K562 (cell line): ENCODE measurements at regions not wholly inside any gene's neighbourhood (a gene's known extent, or its start where the extent isn't known, plus 50 kb on each side); places are given as distances from the start of the nearest gene placed in this dataset.

ENCODE experiments used
- ATAC-seq: fragments of 200-7000 bp; cut with Tn5 transposase; 3 replicates; pipeline ENCODE4 v1.9.1; 2020; ENCODE audit warnings: moderate library complexity
- BruUV-seq: library from RNA; stranded (reverse); fragments of 400-500 nt; replicated peaks from 2 replicates; lab custom pipeline; 2021; lab: Mats Ljungman, UMichigan
- CTCF ChIA-PET: fragments of 300-600 bp; formaldehyde crosslinking; extraction: SDS; loops from one replicate; lab custom pipeline; 2021; ENCODE audit warnings: low intra/inter-chr PET ratio; lab: Yijun Ruan, JAX
- POLR2A ChIA-PET: fragments of 300-600, 350-650 bp; sonication (Branson Sonifier 250); formaldehyde crosslinking; extraction: SDS; loops from one replicate; lab custom pipeline; 2021; ENCODE audit warnings: antibody characterized with exemption, inconsistent platforms; lab: Yijun Ruan, JAX
- DNase-seq, 4 experiments: peaks; one replicate each; pipeline versions ENCODE4 v3.0.0 to v3.0.0-alpha.2; 2011 to 2018; ENCODE audit warnings: low spot score in 3 of 4, mixed read lengths in 3 of 4; ENCODE audit errors: extremely low read depth in 1 of 4
- FAIRE-seq: peaks from 2 replicates; lab custom pipeline; 2011; peaks lifted over from hg19 to GRCh38; lab: Jason Lieb, UNC
- H2AFZ ChIP-seq: 2 replicates; pipeline ENCODE4 v1.6.0; 2011; ENCODE audit warnings: low read depth, low read length, control low read depth, inconsistent platforms
- H3K27ac ChIP-seq: fragments of 200-600 bp; 3 replicates; pipeline ENCODE4 v1.8.0; 2011; ENCODE audit warnings: low read depth, mild to moderate bottlenecking, control low read depth, inconsistent platforms, low read length, moderate library complexity, mixed read lengths; ENCODE audit errors: extremely low read depth
- H3K27me3 ChIP-seq, 2 experiments: fragments of 300-600 bp in 1 of 2; 2 replicates in 1 of 2; 3 replicates in 1 of 2; pipeline versions ENCODE4 v1.6.0 to v1.8.0; 2011; ENCODE audit warnings: inconsistent platforms in 2 of 2, low read length in 2 of 2, mild to moderate bottlenecking in 1 of 2, mixed read lengths in 1 of 2, moderate library complexity in 1 of 2; ENCODE audit not compliant: control insufficient read depth in 2 of 2, insufficient read depth in 2 of 2
- H3K36me3 ChIP-seq: fragments of 300-600 bp; 3 replicates; pipeline ENCODE4 v1.8.0; 2011; ENCODE audit warnings: mild to moderate bottlenecking, low read length, inconsistent platforms; ENCODE audit not compliant: control insufficient read depth, insufficient read depth
- H3K4me1 ChIP-seq, 2 experiments: fragments of 200-600 bp in 1 of 2; replicated peaks in 1 of 2; 2 replicates in 1 of 2; 3 replicates in 1 of 2; pipeline versions ENCODE4 v1.5.1 to v1.8.0; 2011; ENCODE audit warnings: inconsistent platforms in 2 of 2, low read length in 2 of 2, mild to moderate bottlenecking in 1 of 2, mixed read lengths in 1 of 2, moderate library complexity in 1 of 2; ENCODE audit not compliant: control insufficient read depth in 2 of 2, insufficient read depth in 2 of 2
- H3K4me2 ChIP-seq: 2 replicates; pipeline ENCODE4 v1.6.1; 2011; ENCODE audit warnings: low read length, control low read depth, inconsistent platforms, mixed read lengths; ENCODE audit not compliant: insufficient read depth
- H3K4me3 ChIP-seq: fragments of 200-600 bp; sonication (generic), shearing (Covaris generic); 2 replicates; pipeline ENCODE4 v1.5.1; 2016; ENCODE audit warnings: control low read depth, inconsistent platforms
- H3K79me2 ChIP-seq: fragments of 200-600 bp; 3 replicates; pipeline ENCODE4 v1.8.0; 2011; ENCODE audit warnings: low read length, inconsistent platforms; ENCODE audit not compliant: control insufficient read depth, insufficient read depth
- H3K9ac ChIP-seq, 2 experiments: 2 replicates each; pipeline versions ENCODE4 v1.6.0 to v1.6.1; 2011; ENCODE audit warnings: low read depth in 2 of 2, low read length in 2 of 2, control low read depth in 1 of 2, inconsistent platforms in 1 of 2, mild to moderate bottlenecking in 1 of 2, mixed read lengths in 1 of 2; ENCODE audit not compliant: insufficient read depth in 1 of 2
- H3K9me1 ChIP-seq: one replicate; pipeline ENCODE4 v1.6.0; 2011; ENCODE audit warnings: inconsistent platforms, mild to moderate bottlenecking, low read length, moderate library complexity; ENCODE audit not compliant: control insufficient read depth, insufficient read depth
- H3K9me3 ChIP-seq: replicated peaks from 2 replicates; pipeline ENCODE4 v1.5.1; 2011; ENCODE audit warnings: low read depth, low read length, inconsistent platforms; ENCODE audit not compliant: control insufficient read depth, insufficient read depth
- H4K20me1 ChIP-seq: replicated peaks from 2 replicates; pipeline ENCODE4 v1.6.1; 2011; ENCODE audit warnings: low read length, inconsistent platforms, mixed read lengths; ENCODE audit not compliant: control insufficient read depth, insufficient read depth
- BCOR ChIP-seq: fragments of 450-650 bp; IDR thresholded peaks from 2 replicates; pipeline ENCODE4 v1.6.1; 2016
- DIDO1 ChIP-seq: fragments of 450-650 bp; IDR thresholded peaks from 2 replicates; pipeline ENCODE4 v1.6.1; 2016; ENCODE audit warnings: low read depth, missing biosample characterization, missing genetic modification characterization
- EP400 ChIP-seq: fragments of 450-650 bp; IDR thresholded peaks from 2 replicates; pipeline ENCODE4 v1.6.1; 2017; ENCODE audit warnings: antibody characterized with exemption, mild to moderate bottlenecking, moderate library complexity
- HDAC8 ChIP-seq: fragments of 450-650 bp; IDR thresholded peaks from 2 replicates; pipeline ENCODE4 v1.6.1; 2016; ENCODE audit warnings: mild to moderate bottlenecking, missing genetic modification characterization, moderate library complexity, missing compliant biosample characterization
- MITF ChIP-seq: IDR thresholded peaks from 2 replicates; pipeline ENCODE4 v1.6.1; 2014; ENCODE audit warnings: antibody characterized with exemption
- PATZ1 ChIP-seq: fragments of 250-450 bp; sonication (Bioruptor Pico); IDR thresholded peaks from 2 replicates; pipeline ENCODE4 v1.5.0; 2020; ENCODE audit warnings: mild to moderate bottlenecking, borderline replicate concordance
- PRMT5 ChIP-seq: sonication (generic); formaldehyde crosslinking; IDR thresholded peaks from 2 replicates; pipeline ENCODE4 v1.5.0; 2020; ENCODE audit warnings: missing genetic modification reagents
- RBM34 ChIP-seq: fragments of 200-400 bp; formaldehyde crosslinking; IDR thresholded peaks from 2 replicates; pipeline ENCODE4 v1.6.1; 2018; ENCODE audit warnings: low read length, borderline replicate concordance; ENCODE audit not compliant: insufficient read depth
- SIRT6 ChIP-seq: IDR thresholded peaks from one replicate; pipeline ENCODE4 v1.6.1; 2012; ENCODE audit warnings: low read depth, mild to moderate bottlenecking, control low read depth, inconsistent platforms, low read length, moderate library complexity
- ZBTB40 ChIP-seq, 2 experiments: fragments of 450-650 bp in 1 of 2; sonication (generic) in 1 of 2; formaldehyde crosslinking in 1 of 2; IDR thresholded peaks; 2 replicates each; pipeline versions ENCODE4 v1.7.1 to v1.9.0; 2016 to 2022; ENCODE audit warnings: inconsistent platforms in 1 of 2, mild to moderate bottlenecking in 1 of 2, missing genetic modification reagents in 1 of 2
- ZNF561 ChIP-seq: fragments of 450-650 bp; formaldehyde crosslinking; conservative IDR thresholded peaks from 2 replicates; pipeline ENCODE4 v1.4.0; 2020; ENCODE audit warnings: mild to moderate bottlenecking, moderate library complexity
- WGBS: fragments of 100-300 bp; shearing (Covaris generic); methylation state at CpG from one replicate; pipeline ENCODE4 v1.1.6; 2016; ENCODE audit warnings: low coverage, mixed read lengths; ENCODE audit not compliant: insufficient coverage; ENCODE audit errors: missing lambda C conversion rate; 5-methylcytosine and 5-hydroxymethylcytosine counted together
- in situ Hi-C: fragments of 300-500 bp; cut with MboI; formaldehyde crosslinking; loops from 4 replicates; pipeline ENCODE4 v1.15.0; 2018; ENCODE audit warnings: inconsistent platforms, mixed read lengths
- intact Hi-C: fragments of 100-400 bp; cut with micrococcal nuclease; formaldehyde crosslinking; loops from 2 replicates; pipeline ENCODE4 v1.14.2; 2022

DNA sequence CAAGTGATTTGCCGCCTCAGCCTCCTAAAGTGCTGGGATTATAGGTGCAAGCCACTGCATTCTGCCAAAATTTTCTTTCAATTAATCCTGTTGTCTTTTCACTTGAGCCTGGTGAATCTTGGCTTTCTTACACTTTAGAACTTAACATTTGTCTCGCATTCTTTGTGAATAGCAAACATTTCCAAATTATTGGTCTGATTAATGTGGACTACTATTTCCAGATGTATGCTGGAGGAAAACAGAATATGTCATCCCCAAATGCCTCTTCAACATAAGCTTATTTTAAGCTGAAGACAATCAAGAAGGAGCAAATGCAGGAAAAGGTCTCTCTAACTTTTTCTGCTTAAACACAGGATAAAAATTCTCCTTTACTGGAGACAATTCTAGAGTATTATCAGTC lies 233.4 kb downstream of the PPP4R3C start:
- no peaks in the 10 kb centered on the region for H3K79me2 ChIP-seq
- no peak overlapping the region for H3K27ac ChIP-seq
- no peaks in the 10 kb centered on the region for H4K20me1 ChIP-seq
- WGBS = 0% methylated on average over 2 of the region's 2 CpGs
- no peak for DNase-seq
- no peak for ATAC-seq
- no peaks in the 10 kb centered on the region for H3K36me3 ChIP-seq
- H3K4me3 ChIP-seq = no peak overlapping the region
- H3K4me2 ChIP-seq = no peak overlapping the region
- ChIA-PET POLR2A (no interaction called here), CTCF (no interaction called here)
- no peaks in the 10 kb centered on the region for H3K9me1 ChIP-seq
- no peaks in the 10 kb centered on the region for H3K9me3 ChIP-seq
- intact Hi-C loops (no loop called here), in situ Hi-C loops (no loop called here)
- no peaks in the 10 kb centered on the region for H3K4me1 ChIP-seq
- H3K27me3 ChIP-seq = no peaks in the 10 kb centered on the region
- FAIRE-seq = no peak
- no TSS peak for BruUV-seq
- H3K9ac ChIP-seq = no peak overlapping the region
- H2AFZ ChIP-seq = no peak overlapping the region
- TF ChIP-seq SIRT6 (no peak), DIDO1 (no peak), ZNF561 (CRISPR knock-in tag) (no peak), HDAC8 (tag) (no peak), MITF (no peak), PRMT5 (CRISPR knock-in tag) (no peak), ZBTB40 (IDR thresholded peaks at IDR 0.05) (no peak), ZBTB40 (CRISPR knock-in tag; IDR thresholded peaks at IDR 0.05) (no peak), EP400 (no peak), BCOR (no peak), PATZ1 (CRISPR knock-in tag) (no peak), RBM34 (no peak)
